ENCODE measurements at regions not wholly inside any gene's neighbourhood (a gene's known extent, or its start where the extent isn't known, plus 50 kb on each side); places are given as distances from the start of the nearest gene placed in this dataset.

GRCh38 chr5:136491806-136492205 is 126.5 kb upstream of the TRPC7 start:
- WGBS, 2 donors, result 82% methylated on average over 3 of the region's 3 CpGs
- no peak overlapping the region for H3K9ac ChIP-seq (ENCODE audit: insufficient read depth in 1 of 2, low read length in 2 of 2)
- H3K4me3 ChIP-seq, result no peak overlapping the region
- peaks cover 0 to 2% (median 0%) of the 10 kb centered on the region in 4 donors for H3K9me3 ChIP-seq (ENCODE audit: control insufficient read depth in 4 of 4, insufficient read depth in 3 of 4, low read length in 3 of 4)
- peak in 1 of 3 donors; percentile 1 for DNase-seq
- no peaks in the 10 kb centered on the region for H3K36me3 ChIP-seq (ENCODE audit: control insufficient read depth in 4 of 4, insufficient read depth in 4 of 4, low read length in 4 of 4)
- no peaks in the 10 kb centered on the region for H3K4me1 ChIP-seq (ENCODE audit: control insufficient read depth in 5 of 5, insufficient read depth in 5 of 5, low read length in 5 of 5)
- H3K27ac ChIP-seq (ENCODE audit: low read depth in 1 of 2, low read length in 1 of 2), result no peak overlapping the region
- no peaks in the 10 kb centered on the region for H3K27me3 ChIP-seq (ENCODE audit: control insufficient read depth in 3 of 3, insufficient read depth in 3 of 3, low read length in 2 of 3)
- TF ChIP-seq, protein P1, sequence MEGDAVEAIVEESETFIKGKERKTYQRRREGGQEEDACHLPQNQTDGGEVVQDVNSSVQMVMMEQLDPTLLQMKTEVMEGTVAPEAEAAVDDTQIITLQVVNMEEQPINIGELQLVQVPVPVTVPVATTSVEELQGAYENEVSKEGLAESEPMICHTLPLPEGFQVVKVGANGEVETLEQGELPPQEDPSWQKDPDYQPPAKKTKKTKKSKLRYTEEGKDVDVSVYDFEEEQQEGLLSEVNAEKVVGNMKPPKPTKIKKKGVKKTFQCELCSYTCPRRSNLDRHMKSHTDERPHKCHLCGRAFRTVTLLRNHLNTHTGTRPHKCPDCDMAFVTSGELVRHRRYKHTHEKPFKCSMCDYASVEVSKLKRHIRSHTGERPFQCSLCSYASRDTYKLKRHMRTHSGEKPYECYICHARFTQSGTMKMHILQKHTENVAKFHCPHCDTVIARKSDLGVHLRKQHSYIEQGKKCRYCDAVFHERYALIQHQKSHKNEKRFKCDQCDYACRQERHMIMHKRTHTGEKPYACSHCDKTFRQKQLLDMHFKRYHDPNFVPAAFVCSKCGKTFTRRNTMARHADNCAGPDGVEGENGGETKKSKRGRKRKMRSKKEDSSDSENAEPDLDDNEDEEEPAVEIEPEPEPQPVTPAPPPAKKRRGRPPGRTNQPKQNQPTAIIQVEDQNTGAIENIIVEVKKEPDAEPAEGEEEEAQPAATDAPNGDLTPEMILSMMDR (IDR thresholded peaks at IDR 0.05; ENCODE audit: control extremely low read depth, extremely low read depth), result no peak
- no peak for ATAC-seq (ENCODE audit: insufficient read depth, low FRiP score)

DNA sequence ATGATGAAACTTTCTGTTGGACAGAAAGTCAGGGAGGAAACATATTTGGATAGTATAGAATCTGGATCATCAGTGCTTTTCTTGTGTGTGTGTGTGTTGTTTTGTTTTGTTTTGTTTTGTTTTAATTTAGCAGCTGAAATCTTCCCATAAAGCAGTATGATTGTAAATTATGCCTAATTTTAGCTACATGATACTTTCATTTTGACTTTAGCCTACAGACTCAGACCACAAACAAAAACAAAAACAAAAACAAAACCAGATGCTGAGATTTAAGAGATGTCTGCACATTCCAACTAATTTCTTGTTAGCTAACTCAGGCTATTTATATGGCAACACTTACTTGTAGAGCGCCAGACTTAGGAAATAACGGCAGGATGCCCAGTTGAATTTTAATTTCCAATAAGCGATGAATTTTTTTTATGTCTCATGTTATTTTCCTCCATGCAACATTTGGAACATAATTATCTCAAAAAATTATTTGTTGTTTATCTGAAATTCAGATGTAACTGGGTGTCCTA is 119.5 kb upstream of the TRPC7 start:
- DNase-seq (no peak), ATAC-seq (ENCODE audit: insufficient read depth, low FRiP score) (no peak)
- no peaks in the 10 kb centered on the region for H3K9me3 ChIP-seq (ENCODE audit: control insufficient read depth in 4 of 4, insufficient read depth in 3 of 4, low read length in 3 of 4)
- no peaks in the 10 kb centered on the region for H3K4me1 ChIP-seq (ENCODE audit: control insufficient read depth in 5 of 5, insufficient read depth in 5 of 5, low read length in 5 of 5)
- TF ChIP-seq, protein P1 (IDR thresholded peaks at IDR 0.05; ENCODE audit: control extremely low read depth, extremely low read depth), result no peak
- H3K36me3 ChIP-seq (ENCODE audit: control insufficient read depth in 4 of 4, insufficient read depth in 4 of 4, low read length in 4 of 4), result no peaks in the 10 kb centered on the region
- WGBS, 2 donors, result 96% methylated on average over 3 of the region's 3 CpGs
- H3K4me3 ChIP-seq, result no peak overlapping the region
- H3K27me3 ChIP-seq (ENCODE audit: control insufficient read depth in 3 of 3, insufficient read depth in 3 of 3, low read length in 2 of 3), result no peaks in the 10 kb centered on the region
- H3K9ac ChIP-seq (ENCODE audit: insufficient read depth in 1 of 2, low read length in 2 of 2), result no peak overlapping the region
- no peak overlapping the region for H3K27ac ChIP-seq (ENCODE audit: low read depth in 1 of 2, low read length in 1 of 2)

DNA sequence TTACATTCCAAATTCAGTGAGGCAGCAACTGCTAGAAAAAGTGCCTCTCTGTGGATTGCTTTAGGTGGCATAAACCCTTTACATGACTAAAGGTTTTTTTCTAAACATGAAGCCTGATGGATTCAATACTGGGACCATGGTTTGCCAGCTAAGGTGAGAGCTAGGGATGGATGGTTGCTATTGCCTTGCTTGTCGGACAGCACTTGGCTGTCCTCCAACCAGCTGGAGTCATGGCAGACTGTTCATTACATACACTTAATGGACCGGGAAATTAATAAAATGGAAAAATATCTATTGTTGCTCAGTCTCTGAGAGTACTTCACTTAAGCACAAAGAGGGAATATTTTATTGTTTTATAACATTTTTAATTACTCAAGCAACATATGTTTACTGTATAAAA is 116.9 kb upstream of the TRPC7 start:
- WGBS, 2 donors, result 75 to 92% methylated on average over 2 of the region's 2 CpGs
- TF ChIP-seq, protein P1 (IDR thresholded peaks at IDR 0.05; ENCODE audit: control extremely low read depth, extremely low read depth), result no peak

DNA sequence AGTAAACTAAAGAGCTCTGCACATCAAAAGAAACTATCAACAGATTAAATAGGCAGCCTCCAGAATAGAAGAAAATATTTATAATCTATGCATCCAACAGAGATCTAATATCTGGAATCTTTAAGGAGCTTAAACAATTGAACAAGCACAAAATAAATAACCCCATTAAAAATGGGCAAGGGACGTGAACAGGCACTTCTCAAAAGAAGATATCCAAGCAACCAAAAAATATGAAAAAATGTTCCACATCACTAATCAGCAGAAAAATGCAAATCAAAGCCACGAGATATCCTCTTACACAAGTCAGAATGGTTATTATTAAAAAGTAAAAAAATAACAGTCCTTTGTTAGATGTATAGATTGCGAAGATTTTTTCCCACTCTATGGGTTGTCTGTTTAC is 109.1 kb upstream of the TRPC7 start:
- Histone ChIP-seq H3K36me3 (ENCODE audit: control insufficient read depth in 4 of 4, insufficient read depth in 4 of 4, low read length in 4 of 4) (no peaks in the 10 kb centered on the region), H3K27ac (ENCODE audit: low read depth in 1 of 2, low read length in 1 of 2) (no peak overlapping the region), H3K4me1 (ENCODE audit: control insufficient read depth in 5 of 5, insufficient read depth in 5 of 5, low read length in 5 of 5) (no peaks in the 10 kb centered on the region), H3K27me3 (ENCODE audit: control insufficient read depth in 3 of 3, insufficient read depth in 3 of 3, low read length in 2 of 3) (no peaks in the 10 kb centered on the region), H3K4me3 (no peak overlapping the region), H3K9ac (ENCODE audit: insufficient read depth in 1 of 2, low read length in 2 of 2) (no peak overlapping the region), H3K9me3 (ENCODE audit: control insufficient read depth in 4 of 4, insufficient read depth in 3 of 4, low read length in 3 of 4) (no peaks in the 10 kb centered on the region)
- TF ChIP-seq, protein P1 (IDR thresholded peaks at IDR 0.05; ENCODE audit: control extremely low read depth, extremely low read depth), result no peak
- DNase-seq, result no peak
- ATAC-seq (ENCODE audit: insufficient read depth, low FRiP score), result no peak
- WGBS, 2 donors, result 76 to 82% methylated on average over 3 of the region's 3 CpGs

More for the DNA sequence above, 116.9 kb upstream of the TRPC7 start:
- Histone ChIP-seq H3K4me3 (no peak overlapping the region), H3K9ac (ENCODE audit: insufficient read depth in 1 of 2, low read length in 2 of 2) (no peak overlapping the region), H3K9me3 (ENCODE audit: control insufficient read depth in 4 of 4, insufficient read depth in 3 of 4, low read length in 3 of 4) (no peaks in the 10 kb centered on the region), H3K27ac (ENCODE audit: low read depth in 1 of 2, low read length in 1 of 2) (no peak overlapping the region), H3K27me3 (ENCODE audit: control insufficient read depth in 3 of 3, insufficient read depth in 3 of 3, low read length in 2 of 3) (no peaks in the 10 kb centered on the region), H3K4me1 (ENCODE audit: control insufficient read depth in 5 of 5, insufficient read depth in 5 of 5, low read length in 5 of 5) (no peaks in the 10 kb centered on the region), H3K36me3 (ENCODE audit: control insufficient read depth in 4 of 4, insufficient read depth in 4 of 4, low read length in 4 of 4) (no peaks in the 10 kb centered on the region)
- ATAC-seq (ENCODE audit: insufficient read depth, low FRiP score) (no peak), DNase-seq (peak in 1 of 3 donors; percentile 1)
